Keratinocyte (primary cell): ENCODE measurements at regions not wholly inside any gene's neighbourhood (a gene's known extent, or its start where the extent isn't known, plus 50 kb on each side); places are given as distances from the start of the nearest gene placed in this dataset.

Source experiments
- DNase-seq: peaks from one replicate; pipeline ENCODE4 v3.0.0-alpha.2; 2011; ENCODE audit warnings: low read depth, missing footprints, low spot score
- FAIRE-seq: peaks from 2 replicates; lab custom pipeline; 2011; peaks lifted over from hg19 to GRCh38; lab: Jason Lieb, UNC
- H2AFZ ChIP-seq: 2 replicates; pipeline ENCODE4 v1.6.0; 2012; ENCODE audit warnings: low read length, control low read depth, inconsistent platforms; ENCODE audit not compliant: control insufficient read depth
- H3K27ac ChIP-seq: 2 replicates; pipeline ENCODE4 v1.5.1; 2011; ENCODE audit warnings: low read length; ENCODE audit not compliant: control insufficient read depth, insufficient read depth
- H3K27me3 ChIP-seq: 3 replicates; pipeline ENCODE4 v1.6.0; 2011; ENCODE audit warnings: low read length; ENCODE audit not compliant: control insufficient read depth, insufficient read depth; ENCODE audit errors: extremely low read depth
- H3K36me3 ChIP-seq, 2 experiments: 2 replicates in 1 of 2; 3 replicates in 1 of 2; pipeline ENCODE4 v1.5.1; 2011; ENCODE audit warnings: low read length in 2 of 2, mild to moderate bottlenecking in 1 of 2; ENCODE audit not compliant: control insufficient read depth in 2 of 2, insufficient read depth in 2 of 2; ENCODE audit errors: extremely low read depth in 1 of 2
- H3K4me1 ChIP-seq: 3 replicates; pipeline ENCODE4 v1.5.1; 2011; ENCODE audit warnings: low read length; ENCODE audit not compliant: control insufficient read depth, insufficient read depth; ENCODE audit errors: extremely low read depth
- H3K4me2 ChIP-seq: 3 replicates; pipeline ENCODE4 v1.6.0; 2011; ENCODE audit warnings: low read depth, low read length; ENCODE audit not compliant: control insufficient read depth, insufficient read depth; ENCODE audit errors: extremely low read depth
- H3K4me3 ChIP-seq, 3 experiments: fragments of 200-600 bp in 1 of 3; sonication (generic) in 1 of 3; 2 replicates in 2 of 3; 3 replicates in 1 of 3; pipeline ENCODE4 v1.5.1; 2011 to 2016; ENCODE audit warnings: low read length in 3 of 3, mild to moderate bottlenecking in 3 of 3, control low read depth in 2 of 3, inconsistent platforms in 1 of 3, low read depth in 1 of 3, mixed read lengths in 1 of 3, mixed run types in 1 of 3, moderate library complexity in 1 of 3; ENCODE audit not compliant: control insufficient read depth in 2 of 3, insufficient read depth in 2 of 3; ENCODE audit errors: extremely low read depth in 1 of 3
- H3K79me2 ChIP-seq: 2 replicates; pipeline ENCODE4 v1.6.0; 2012; ENCODE audit warnings: low read length; ENCODE audit not compliant: control insufficient read depth, insufficient read depth
- H3K9ac ChIP-seq: 3 replicates; pipeline ENCODE4 v1.6.0; 2011; ENCODE audit warnings: low read length; ENCODE audit not compliant: control insufficient read depth, insufficient read depth; ENCODE audit errors: extremely low read depth
- H3K9me1 ChIP-seq: 3 replicates; pipeline ENCODE4 v1.6.0; 2011; ENCODE audit warnings: low read length; ENCODE audit not compliant: control insufficient read depth, insufficient read depth; ENCODE audit errors: extremely low read depth
- H3K9me3 ChIP-seq: 2 replicates; pipeline ENCODE4 v1.5.1; 2012; ENCODE audit warnings: low read depth, low read length; ENCODE audit not compliant: control insufficient read depth
- H4K20me1 ChIP-seq: 3 replicates; pipeline ENCODE4 v1.6.0; 2011; ENCODE audit warnings: low read length; ENCODE audit not compliant: control insufficient read depth, insufficient read depth; ENCODE audit errors: extremely low read depth
- EZH2 ChIP-seq: IDR thresholded peaks from one replicate; pipeline ENCODE4 v1.6.1; 2012; ENCODE audit warnings: inconsistent platforms, mild to moderate bottlenecking, low read length, moderate library complexity
- dilution Hi-C: fragments of 300-500 bp; cut with MboI; formaldehyde crosslinking; loops from one replicate; pipeline ENCODE4 v1.7.0; 2020; ENCODE audit warnings: low sequenced_read_pairs; ENCODE audit not compliant: extremely low pct_ligation_motif_present
- TF ChIP-seq, protein P1 (sequence below), 3 experiments: IDR thresholded peaks in 1 of 3; conservative IDR thresholded peaks in 1 of 3; optimal IDR thresholded peaks in 1 of 3; 2 replicates in 2 of 3; 3 replicates in 1 of 3; pipeline versions ENCODE3 to v1.5.1; 2011; ENCODE audit warnings: low read length in 3 of 3, mild to moderate bottlenecking in 3 of 3, moderate library complexity in 2 of 3, control low read depth in 1 of 3, inconsistent platforms in 1 of 3; ENCODE audit not compliant: insufficient read depth in 2 of 3; ENCODE audit errors: extremely low read depth in 1 of 3

DNA sequence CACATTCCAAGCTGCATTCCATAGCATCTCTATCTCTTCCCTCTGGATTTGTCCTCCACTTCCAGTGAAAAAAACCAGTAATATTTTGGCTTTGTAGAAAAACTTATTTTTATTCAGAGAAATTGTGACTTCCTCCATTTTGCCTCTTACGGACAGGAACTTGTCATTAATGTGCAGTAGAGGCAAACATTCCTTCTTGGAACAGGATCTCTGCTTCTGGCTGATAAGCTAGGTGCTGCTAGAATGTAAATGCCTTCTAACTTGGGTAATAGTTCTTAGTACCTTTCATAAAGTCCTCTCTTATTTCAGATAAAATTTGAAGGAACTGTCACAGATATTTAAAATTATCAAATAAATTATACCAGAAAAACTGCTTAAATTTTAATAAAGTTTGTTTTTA is 707.8 kb downstream of the USP25 start:
- H3K9me1 ChIP-seq: no peaks in the 10 kb centered on the region
- no peaks in the 10 kb centered on the region for H3K4me1 ChIP-seq
- no peaks in the 10 kb centered on the region for H3K79me2 ChIP-seq
- no peak overlapping the region for H3K4me2 ChIP-seq
- DNase-seq (no peak), FAIRE-seq (no peak)
- no peak overlapping the region for H3K27ac ChIP-seq
- no peak for TF ChIP-seq EZH2
- TF ChIP-seq, protein P1, sequence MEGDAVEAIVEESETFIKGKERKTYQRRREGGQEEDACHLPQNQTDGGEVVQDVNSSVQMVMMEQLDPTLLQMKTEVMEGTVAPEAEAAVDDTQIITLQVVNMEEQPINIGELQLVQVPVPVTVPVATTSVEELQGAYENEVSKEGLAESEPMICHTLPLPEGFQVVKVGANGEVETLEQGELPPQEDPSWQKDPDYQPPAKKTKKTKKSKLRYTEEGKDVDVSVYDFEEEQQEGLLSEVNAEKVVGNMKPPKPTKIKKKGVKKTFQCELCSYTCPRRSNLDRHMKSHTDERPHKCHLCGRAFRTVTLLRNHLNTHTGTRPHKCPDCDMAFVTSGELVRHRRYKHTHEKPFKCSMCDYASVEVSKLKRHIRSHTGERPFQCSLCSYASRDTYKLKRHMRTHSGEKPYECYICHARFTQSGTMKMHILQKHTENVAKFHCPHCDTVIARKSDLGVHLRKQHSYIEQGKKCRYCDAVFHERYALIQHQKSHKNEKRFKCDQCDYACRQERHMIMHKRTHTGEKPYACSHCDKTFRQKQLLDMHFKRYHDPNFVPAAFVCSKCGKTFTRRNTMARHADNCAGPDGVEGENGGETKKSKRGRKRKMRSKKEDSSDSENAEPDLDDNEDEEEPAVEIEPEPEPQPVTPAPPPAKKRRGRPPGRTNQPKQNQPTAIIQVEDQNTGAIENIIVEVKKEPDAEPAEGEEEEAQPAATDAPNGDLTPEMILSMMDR (optimal IDR thresholded peaks at IDR 0.05 in 1 of 3, IDR thresholded peaks at IDR 0.05 in 1 of 3, conservative IDR thresholded peaks at IDR 0.05 in 1 of 3; ENCODE audit: extremely low read depth in 1 of 3, insufficient read depth in 2 of 3, low read length in 3 of 3): no peak
- H3K9ac ChIP-seq: no peak overlapping the region
- dilution Hi-C loops: no loop called here
- H2AFZ ChIP-seq: no peak overlapping the region
- H3K9me3 ChIP-seq: no peaks in the 10 kb centered on the region
- H4K20me1 ChIP-seq: no peaks in the 10 kb centered on the region
- H3K4me3 ChIP-seq: no peak overlapping the region
- H3K27me3 ChIP-seq: no peaks in the 10 kb centered on the region
- no peaks in the 10 kb centered on the region for H3K36me3 ChIP-seq

DNA sequence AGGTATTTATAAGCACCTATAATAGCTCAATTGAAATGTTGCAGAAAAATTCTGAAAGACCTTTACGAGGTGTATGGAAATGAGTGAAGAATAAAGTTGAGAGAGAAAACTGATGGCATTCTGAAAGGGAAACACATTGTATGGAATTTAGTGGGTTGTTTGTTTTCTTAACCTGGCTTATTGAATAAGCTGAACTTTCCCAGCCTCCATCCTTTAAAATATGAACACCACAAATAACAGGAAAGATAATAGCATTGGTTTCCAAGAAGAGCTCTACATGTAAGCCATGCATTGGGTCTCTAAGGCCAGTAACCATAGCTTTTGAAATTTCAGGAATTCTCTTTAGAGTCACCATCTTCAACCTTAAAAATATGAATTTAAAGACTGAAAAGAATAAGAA is 709.0 kb downstream of the USP25 start:
- FAIRE-seq: no peak
- H3K4me3 ChIP-seq: no peak overlapping the region
- H3K4me2 ChIP-seq: no peak overlapping the region
- no peaks in the 10 kb centered on the region for H3K27me3 ChIP-seq
- no peaks in the 10 kb centered on the region for H3K9me1 ChIP-seq
- TF ChIP-seq EZH2: no peak
- TF ChIP-seq, protein P1 (optimal IDR thresholded peaks at IDR 0.05 in 1 of 3, IDR thresholded peaks at IDR 0.05 in 1 of 3, conservative IDR thresholded peaks at IDR 0.05 in 1 of 3; ENCODE audit: extremely low read depth in 1 of 3, insufficient read depth in 2 of 3, low read length in 3 of 3): no peak
- no peaks in the 10 kb centered on the region for H3K79me2 ChIP-seq
- H3K9me3 ChIP-seq: no peaks in the 10 kb centered on the region
- no peaks in the 10 kb centered on the region for H3K36me3 ChIP-seq
- H3K4me1 ChIP-seq: no peaks in the 10 kb centered on the region
- no peak overlapping the region for H2AFZ ChIP-seq
- no peak overlapping the region for H3K9ac ChIP-seq
- no peak for DNase-seq
- no peaks in the 10 kb centered on the region for H4K20me1 ChIP-seq
- H3K27ac ChIP-seq: no peak overlapping the region
- dilution Hi-C loops: no loop called here
